GOT3 (cell line): ENCODE measurements at regions not wholly inside any gene's neighbourhood (a gene's known extent, or its start where the extent isn't known, plus 50 kb on each side); places are given as distances from the start of the nearest gene placed in this dataset.
"Not testable (repeated sequence)": the region's sequence is repeated elsewhere in the genome, so short reads cannot be mapped to it uniquely, and the experiment has no call there.

Experiments used
- DNase-seq: peaks from one replicate; lab custom pipeline; 2025; ENCODE audit warnings: mixed read lengths; lab: John Stamatoyannopoulos, UW

- DNase-seq: not testable (repeated sequence)
These were observed 1398.6 kb upstream of the PCDH10 start for GRCh38 chr4:131750469-131750868.

GRCh38 chr4:131762234-131762633 lies 1386.9 kb upstream of the PCDH10 start:
- not testable (repeated sequence) for DNase-seq

GRCh38 chr4:131764730-131765129 lies 1384.4 kb upstream of the PCDH10 start:
- DNase-seq: no peak

GRCh38 chr4:131774382-131774781 lies 1374.7 kb upstream of the PCDH10 start:
- DNase-seq: not testable (repeated sequence)

GRCh38 chr4:131810565-131810964 lies 1338.5 kb upstream of the PCDH10 start:
- not testable (repeated sequence) for DNase-seq
